ENCODE measurements at regions not wholly inside any gene's neighbourhood (a gene's known extent, or its start where the extent isn't known, plus 50 kb on each side); places are given as distances from the start of the nearest gene placed in this dataset.

DNA sequence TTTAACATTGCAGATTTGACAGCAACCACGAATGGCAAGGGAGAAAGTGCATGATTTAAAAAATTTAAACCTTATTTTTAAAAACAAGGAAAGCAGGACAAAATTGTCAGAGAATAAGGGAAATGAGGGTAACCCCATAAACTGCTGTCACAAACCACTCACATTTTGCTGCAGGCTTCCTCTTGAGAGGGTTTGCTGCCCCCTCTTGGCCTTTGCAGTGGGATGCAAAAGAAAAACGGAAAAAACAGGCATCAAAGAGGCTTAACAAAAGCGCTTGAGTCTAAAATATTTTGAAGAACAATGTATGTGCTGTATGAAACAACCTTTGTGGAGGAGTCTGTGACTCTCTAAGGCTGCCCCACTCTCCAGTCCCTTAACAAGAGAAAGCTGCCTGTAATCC, 91.6 kb downstream of the TMX3 start:
- H3K9me3 ChIP-seq (ENCODE audit: control insufficient read depth, insufficient read depth, low read length), result no peaks in the 10 kb centered on the region
- no peak overlapping the region for H3K9ac ChIP-seq (ENCODE audit: low read depth, low read length)
- H3K36me3 ChIP-seq (ENCODE audit: insufficient read depth, low read length), result no peaks in the 10 kb centered on the region

DNA sequence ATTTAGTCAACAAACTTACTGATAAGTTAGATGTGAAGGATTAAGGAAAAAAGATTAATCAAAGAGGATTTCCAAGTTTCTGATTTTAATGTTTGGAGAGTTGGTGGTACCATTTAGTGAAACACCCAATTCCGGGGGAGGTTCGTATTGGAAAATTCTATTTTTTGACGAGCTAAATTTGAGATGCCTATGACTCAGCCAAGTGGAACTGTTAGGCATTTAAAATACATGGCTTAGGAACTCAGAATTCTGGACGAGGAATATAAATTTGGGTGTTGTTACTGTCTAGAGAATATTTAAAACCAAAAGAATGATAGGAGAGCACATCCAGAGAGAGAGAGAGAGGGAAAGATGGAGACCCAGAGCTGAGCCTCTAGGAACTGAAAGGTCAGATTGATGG, 103.6 kb downstream of the TMX3 start:
- Histone ChIP-seq H3K9me3 (ENCODE audit: control insufficient read depth, insufficient read depth, low read length) (no peaks in the 10 kb centered on the region), H3K9ac (ENCODE audit: low read depth, low read length) (no peak overlapping the region), H3K36me3 (ENCODE audit: insufficient read depth, low read length) (no peaks in the 10 kb centered on the region), H3K4me1 (ENCODE audit: insufficient read depth, low read length) (no peaks in the 10 kb centered on the region)

More for the DNA sequence above, 91.6 kb downstream of the TMX3 start:
- no peaks in the 10 kb centered on the region for H3K4me1 ChIP-seq (ENCODE audit: insufficient read depth, low read length)

DNA sequence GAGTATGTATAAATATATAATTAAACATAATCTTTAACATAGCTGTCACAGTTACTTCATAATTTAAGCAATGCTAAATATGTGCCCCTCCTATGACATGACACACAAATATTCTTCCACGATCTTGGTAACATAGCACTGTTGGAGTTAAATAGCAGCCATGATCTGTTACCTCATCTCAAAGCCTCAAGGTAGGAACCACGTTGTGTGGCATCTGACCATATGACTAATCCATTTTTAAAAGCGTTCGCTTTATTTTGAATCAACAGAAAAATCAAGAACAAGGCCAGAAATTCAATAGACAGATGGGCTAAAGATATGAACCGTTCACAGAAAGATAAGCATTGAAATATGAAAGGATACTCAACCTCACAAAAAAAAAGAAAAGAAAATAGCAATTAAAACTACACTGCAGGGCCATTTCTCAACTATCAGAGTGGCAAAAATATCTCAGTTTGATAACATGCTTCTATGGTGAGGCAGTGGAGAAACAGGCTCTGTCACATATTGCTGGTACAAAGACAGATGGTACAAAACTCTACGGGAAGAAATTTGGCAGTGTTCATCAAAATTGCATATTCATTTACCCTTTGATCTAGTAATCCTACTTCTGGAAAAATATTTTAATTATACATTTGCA, 105.9 kb downstream of the TMX3 start:
- Histone ChIP-seq H3K9me3 (ENCODE audit: control insufficient read depth, insufficient read depth, low read length) (no peaks in the 10 kb centered on the region), H3K4me1 (ENCODE audit: insufficient read depth, low read length) (no peaks in the 10 kb centered on the region), H3K36me3 (ENCODE audit: insufficient read depth, low read length) (no peaks in the 10 kb centered on the region), H3K9ac (ENCODE audit: low read depth, low read length) (no peak overlapping the region)

DNA sequence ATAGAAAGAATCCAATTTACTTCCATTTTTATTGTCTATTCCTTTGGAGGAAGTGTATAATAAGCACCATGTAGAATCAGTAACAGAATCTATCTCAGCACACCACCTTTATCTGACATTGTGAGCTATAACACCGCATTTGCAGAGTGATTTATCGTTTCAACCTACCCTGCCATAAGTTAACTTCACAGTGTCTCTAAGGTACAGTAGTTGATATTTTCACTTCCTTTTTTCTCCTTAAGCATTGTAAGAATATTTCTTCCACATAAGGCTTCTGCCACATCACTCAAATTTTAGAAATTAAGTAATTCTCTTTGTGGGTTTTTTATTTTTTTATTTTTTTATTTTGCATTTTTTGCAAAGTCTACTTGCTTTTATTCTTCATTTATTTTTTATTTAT, 107.1 kb downstream of the TMX3 start:
- Histone ChIP-seq H3K9me3 (ENCODE audit: control insufficient read depth, insufficient read depth, low read length) (no peaks in the 10 kb centered on the region), H3K36me3 (ENCODE audit: insufficient read depth, low read length) (no peaks in the 10 kb centered on the region), H3K9ac (ENCODE audit: low read depth, low read length) (no peak overlapping the region), H3K4me1 (ENCODE audit: insufficient read depth, low read length) (no peaks in the 10 kb centered on the region)

DNA sequence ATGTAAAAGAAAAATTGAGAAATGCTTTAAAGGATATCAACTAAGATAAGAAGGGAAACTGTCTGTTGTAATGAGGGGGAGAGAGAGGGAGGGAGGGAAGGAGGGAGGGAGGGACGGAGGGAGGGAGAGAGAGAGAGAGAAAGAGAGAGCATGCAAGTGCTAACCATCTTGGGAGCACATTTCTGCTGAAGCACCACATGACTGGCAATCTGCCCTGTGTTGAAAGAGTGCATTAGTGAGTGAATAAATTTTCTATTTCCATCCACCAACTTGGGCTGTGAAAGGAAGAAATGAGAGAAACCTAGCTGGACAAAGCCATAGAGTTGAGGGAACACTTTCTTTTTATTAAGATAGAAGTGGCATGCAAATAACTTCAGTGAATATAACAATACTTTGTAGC, 110.7 kb downstream of the TMX3 start:
- no peaks in the 10 kb centered on the region for H3K9me3 ChIP-seq (ENCODE audit: control insufficient read depth, insufficient read depth, low read length)
- H3K9ac ChIP-seq (ENCODE audit: low read depth, low read length), result no peak overlapping the region
- no peaks in the 10 kb centered on the region for H3K4me1 ChIP-seq (ENCODE audit: insufficient read depth, low read length)
- H3K36me3 ChIP-seq (ENCODE audit: insufficient read depth, low read length), result no peaks in the 10 kb centered on the region

DNA sequence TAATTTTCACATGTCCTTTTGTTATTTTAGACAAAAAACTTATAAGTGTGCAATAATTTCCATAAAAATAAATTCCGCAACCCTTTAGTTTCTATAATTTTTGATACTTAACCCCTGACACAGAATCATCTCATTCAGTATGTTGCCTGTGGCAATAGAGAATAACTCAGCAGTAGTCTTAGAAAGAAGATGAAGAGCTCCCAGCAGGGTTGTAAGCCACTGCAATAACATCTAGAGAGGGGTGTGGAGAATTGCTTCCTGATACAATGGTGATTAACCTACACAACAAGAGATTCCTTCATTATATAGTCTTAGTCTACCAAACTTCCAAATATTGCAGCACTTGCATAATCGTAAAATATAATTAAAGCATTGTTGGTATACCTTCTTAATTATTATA, 118.9 kb downstream of the TMX3 start:
- Histone ChIP-seq H3K4me1 (ENCODE audit: insufficient read depth, low read length) (no peaks in the 10 kb centered on the region), H3K9ac (ENCODE audit: low read depth, low read length) (no peak overlapping the region), H3K36me3 (ENCODE audit: insufficient read depth, low read length) (no peaks in the 10 kb centered on the region), H3K9me3 (ENCODE audit: control insufficient read depth, insufficient read depth, low read length) (no peaks in the 10 kb centered on the region)

DNA sequence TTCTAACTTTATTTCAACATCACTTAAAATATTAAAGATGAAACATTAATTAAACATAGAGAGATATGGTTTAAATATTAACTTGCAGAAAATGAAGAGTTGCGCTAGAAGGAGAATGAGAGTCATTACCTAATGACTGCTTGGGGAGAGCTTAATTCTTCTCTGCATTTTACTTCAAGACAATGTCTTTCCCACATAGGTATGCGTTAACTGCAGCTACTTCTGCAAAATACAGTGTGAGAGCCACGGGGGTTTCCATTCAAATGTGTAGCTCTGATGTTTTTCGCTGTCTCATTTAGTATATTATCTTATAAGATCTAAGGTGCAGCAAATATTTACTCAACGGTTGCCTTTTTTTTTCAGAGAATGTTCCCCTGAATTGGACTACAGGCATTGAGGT, 126.7 kb downstream of the TMX3 start:
- Histone ChIP-seq H3K36me3 (ENCODE audit: insufficient read depth, low read length) (no peaks in the 10 kb centered on the region), H3K9ac (ENCODE audit: low read depth, low read length) (no peak overlapping the region), H3K4me1 (ENCODE audit: insufficient read depth, low read length) (no peaks in the 10 kb centered on the region), H3K9me3 (ENCODE audit: control insufficient read depth, insufficient read depth, low read length) (no peaks in the 10 kb centered on the region)

DNA sequence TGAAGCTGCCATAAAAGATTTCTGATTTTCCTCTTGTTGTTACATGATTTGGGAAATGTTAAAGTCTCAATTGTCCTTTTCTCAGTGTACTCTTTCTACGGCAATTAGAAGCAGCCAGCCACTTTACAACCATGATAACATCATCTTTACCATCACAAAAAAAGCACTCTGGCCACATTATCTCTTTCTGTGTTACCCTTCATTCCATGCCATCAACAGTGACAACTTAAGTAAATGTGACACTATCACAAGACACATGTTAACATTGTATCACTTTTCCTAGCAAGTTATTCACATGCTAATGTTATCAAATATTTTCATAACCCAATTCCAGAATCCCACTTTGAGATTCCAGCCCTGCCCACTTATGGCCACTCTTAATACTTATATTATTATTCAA, 131.2 kb downstream of the TMX3 start:
- Histone ChIP-seq H3K9ac (ENCODE audit: low read depth, low read length) (no peak overlapping the region), H3K9me3 (ENCODE audit: control insufficient read depth, insufficient read depth, low read length) (no peaks in the 10 kb centered on the region), H3K36me3 (ENCODE audit: insufficient read depth, low read length) (no peaks in the 10 kb centered on the region), H3K4me1 (ENCODE audit: insufficient read depth, low read length) (no peaks in the 10 kb centered on the region)

DNA sequence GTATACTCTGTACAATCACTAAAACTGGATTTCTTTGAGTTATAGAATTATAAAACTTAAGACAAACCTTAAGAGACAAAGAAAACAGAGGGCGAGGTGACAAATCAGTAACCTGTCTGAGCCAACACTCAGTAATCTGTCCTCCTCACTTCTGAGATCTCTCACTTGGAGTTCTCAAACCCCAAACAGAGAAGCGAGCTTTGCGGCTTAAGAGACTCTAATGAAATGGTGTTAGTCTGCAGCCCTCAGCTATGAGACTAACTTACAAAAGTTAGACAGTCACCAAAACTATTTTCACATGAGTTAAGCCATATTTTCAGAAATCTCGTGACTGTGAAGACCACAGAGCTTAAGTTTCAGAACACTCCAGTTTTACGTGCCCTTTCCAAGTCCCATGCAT, 140.6 kb downstream of the TMX3 start:
- Histone ChIP-seq H3K4me1 (ENCODE audit: insufficient read depth, low read length) (no peaks in the 10 kb centered on the region), H3K9me3 (ENCODE audit: control insufficient read depth, insufficient read depth, low read length) (no peaks in the 10 kb centered on the region; the same call in 1 of the 2 replicates), H3K36me3 (ENCODE audit: insufficient read depth, low read length) (no peaks in the 10 kb centered on the region), H3K9ac (ENCODE audit: low read depth, low read length) (no peak overlapping the region)

DNA sequence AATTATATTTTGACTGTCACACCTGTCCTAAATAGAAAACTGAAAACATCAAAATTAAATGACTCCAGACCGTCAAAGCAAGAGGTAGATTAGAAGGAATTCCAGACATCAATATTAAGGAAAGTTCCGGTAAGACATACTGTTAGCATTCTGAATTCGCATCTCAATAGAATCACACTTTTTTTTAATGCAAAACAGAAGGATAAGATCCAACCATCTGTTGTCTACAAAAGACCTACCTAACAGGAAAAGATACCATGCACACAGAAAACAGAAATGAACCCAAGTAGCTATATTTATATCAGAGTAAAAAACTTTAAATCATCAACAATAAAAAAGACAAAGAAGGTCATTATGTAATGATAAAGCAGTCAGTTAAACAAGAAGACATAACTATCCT, 145.0 kb downstream of the TMX3 start:
- no peaks in the 10 kb centered on the region; the same call in 1 of the 2 replicates for H3K9me3 ChIP-seq (ENCODE audit: control insufficient read depth, insufficient read depth, low read length)
- no peaks in the 10 kb centered on the region for H3K36me3 ChIP-seq (ENCODE audit: insufficient read depth, low read length)
- no peak overlapping the region for H3K9ac ChIP-seq (ENCODE audit: low read depth, low read length)
- no peaks in the 10 kb centered on the region for H3K4me1 ChIP-seq (ENCODE audit: insufficient read depth, low read length)

DNA sequence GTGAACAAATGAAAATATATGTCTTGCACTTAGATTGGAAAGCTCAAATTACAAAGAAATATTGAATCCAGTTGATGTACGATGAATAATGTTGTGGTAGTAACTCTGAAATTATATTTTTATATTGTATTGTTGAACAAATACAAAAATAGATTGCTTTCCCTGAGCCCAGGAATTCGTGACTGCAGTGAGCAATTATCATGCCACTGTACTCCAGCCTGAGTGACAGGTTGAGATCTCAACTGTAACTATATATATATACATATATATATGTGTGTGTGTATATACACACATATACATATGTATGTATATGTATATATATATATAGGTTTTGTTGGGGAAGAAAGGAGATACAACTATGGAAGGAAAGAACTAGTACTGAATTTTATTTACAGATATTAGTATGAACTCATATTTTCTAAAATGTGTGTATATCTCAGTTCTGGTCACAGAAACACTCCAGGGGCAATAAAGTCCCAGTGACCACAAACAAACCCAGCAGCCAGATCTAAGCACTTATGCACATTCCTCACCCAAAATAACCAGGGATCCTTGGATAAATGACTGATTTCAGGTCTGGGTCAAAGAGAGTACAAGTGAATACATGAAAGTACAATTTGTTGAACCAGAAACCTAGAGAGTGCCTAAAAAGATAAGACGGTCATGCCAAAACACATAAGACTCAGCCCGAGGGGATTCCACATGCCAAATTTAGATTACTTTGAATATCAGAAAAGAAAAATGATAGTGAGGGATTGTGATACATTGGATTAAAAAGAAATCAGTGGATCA, 146.3 kb downstream of the TMX3 start:
- Histone ChIP-seq H3K9me3 (ENCODE audit: control insufficient read depth, insufficient read depth, low read length) (no peaks in the 10 kb centered on the region; the same call in 1 of the 2 replicates), H3K36me3 (ENCODE audit: insufficient read depth, low read length) (no peaks in the 10 kb centered on the region), H3K4me1 (ENCODE audit: insufficient read depth, low read length) (0 out of 2 replicates have a peak, but pooled peaks cover 4% of the 10 kb centered on the region), H3K9ac (ENCODE audit: low read depth, low read length) (no peak overlapping the region)

DNA sequence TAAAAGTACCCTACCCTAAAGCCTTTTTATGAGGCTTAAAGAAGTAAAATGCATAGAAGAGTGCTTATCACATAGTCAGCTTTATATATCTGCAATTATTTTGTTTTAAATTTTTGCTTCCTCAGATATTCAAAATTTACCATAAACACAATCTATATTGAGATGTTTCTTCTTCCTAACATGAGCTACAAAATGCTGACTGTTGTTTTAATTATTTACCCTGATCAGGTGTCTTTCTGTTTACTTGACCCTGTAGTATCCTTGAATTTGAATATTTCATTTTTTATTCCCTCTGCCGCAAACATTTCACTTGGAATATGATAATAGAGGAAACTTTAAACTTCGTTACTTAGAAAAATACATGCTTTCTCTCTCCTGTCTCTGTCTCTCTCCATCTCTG, 147.9 kb downstream of the TMX3 start:
- Histone ChIP-seq H3K9me3 (ENCODE audit: control insufficient read depth, insufficient read depth, low read length) (no peaks in the 10 kb centered on the region; the same call in 1 of the 2 replicates), H3K9ac (ENCODE audit: low read depth, low read length) (no peak overlapping the region), H3K36me3 (ENCODE audit: insufficient read depth, low read length) (no peaks in the 10 kb centered on the region), H3K4me1 (ENCODE audit: insufficient read depth, low read length) (peaks cover 10% of the 10 kb centered on the region; the same call in 1 of the 2 replicates)

DNA sequence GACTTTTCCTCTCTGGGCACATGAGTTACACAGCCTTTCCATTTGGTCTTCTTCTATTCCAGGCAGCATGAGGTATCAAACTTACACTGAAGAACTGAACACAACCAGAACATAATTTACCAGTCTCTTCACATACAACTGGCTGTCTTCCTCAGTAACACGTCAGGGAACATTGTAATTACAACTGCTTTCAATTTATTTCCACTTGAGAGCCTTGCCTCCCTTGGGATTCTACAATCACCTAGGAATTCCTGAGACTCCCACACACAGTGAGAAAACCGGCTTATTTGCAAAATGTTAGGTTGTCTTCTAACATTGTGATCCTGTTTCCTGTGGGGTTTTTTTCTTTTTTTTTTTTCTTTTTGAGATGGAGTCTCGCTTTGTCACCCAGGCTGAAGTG, 149.9 kb downstream of the TMX3 start:
- peaks cover 10% of the 10 kb centered on the region; the same call in 1 of the 2 replicates for H3K4me1 ChIP-seq (ENCODE audit: insufficient read depth, low read length)
- no peaks in the 10 kb centered on the region for H3K9me3 ChIP-seq (ENCODE audit: control insufficient read depth, insufficient read depth, low read length)
- H3K36me3 ChIP-seq (ENCODE audit: insufficient read depth, low read length), result no peaks in the 10 kb centered on the region
- H3K9ac ChIP-seq (ENCODE audit: low read depth, low read length), result no peak overlapping the region

DNA sequence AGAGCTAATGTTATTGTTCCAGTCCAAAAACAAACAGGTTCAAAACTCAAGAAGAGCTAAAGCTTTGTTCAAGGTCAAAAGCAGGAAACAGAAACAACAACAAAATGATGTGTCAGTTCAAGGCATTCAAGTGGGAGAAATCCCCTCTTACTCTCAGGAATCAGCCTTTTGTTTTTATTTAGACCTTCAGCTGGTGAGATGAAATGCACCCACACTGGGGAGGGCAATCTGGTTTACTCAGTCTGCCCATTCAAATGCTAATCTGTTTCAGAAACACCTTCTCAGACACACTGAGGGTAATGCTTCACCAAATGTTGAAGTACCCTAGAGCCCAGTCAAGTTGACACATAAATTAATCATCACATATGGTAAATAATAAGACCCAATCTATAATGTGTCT, 150.6 kb downstream of the TMX3 start:
- H3K36me3 ChIP-seq (ENCODE audit: insufficient read depth, low read length), result no peaks in the 10 kb centered on the region
- H3K9me3 ChIP-seq (ENCODE audit: control insufficient read depth, insufficient read depth, low read length), result no peaks in the 10 kb centered on the region
- peaks cover 10% of the 10 kb centered on the region; the same call in 1 of the 2 replicates for H3K4me1 ChIP-seq (ENCODE audit: insufficient read depth, low read length)
- H3K9ac ChIP-seq (ENCODE audit: low read depth, low read length), result no peak overlapping the region

DNA sequence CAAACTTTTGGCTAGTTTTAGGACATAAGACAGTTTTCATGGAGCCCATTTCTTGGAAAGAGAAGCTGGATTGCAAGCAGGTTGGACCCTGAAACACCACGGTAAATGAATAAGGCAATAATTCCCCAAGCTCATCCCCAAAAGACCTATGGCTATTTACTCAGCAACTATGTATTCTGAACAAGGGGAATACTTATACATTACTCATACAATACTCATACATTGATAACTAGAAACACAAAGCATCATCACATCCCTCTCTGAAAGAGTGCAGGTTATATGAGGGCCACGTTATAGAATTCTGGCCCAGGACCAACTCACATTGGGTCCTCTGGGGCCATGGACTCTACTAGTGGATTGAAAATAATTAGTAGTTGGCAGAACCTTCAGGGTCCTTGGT, 154.8 kb downstream of the TMX3 start:
- H3K9ac ChIP-seq (ENCODE audit: low read depth, low read length), result no peak overlapping the region
- no peaks in the 10 kb centered on the region for H3K9me3 ChIP-seq (ENCODE audit: control insufficient read depth, insufficient read depth, low read length)
- H3K36me3 ChIP-seq (ENCODE audit: insufficient read depth, low read length), result no peaks in the 10 kb centered on the region
- peaks cover 10% of the 10 kb centered on the region; the same call in 1 of the 2 replicates for H3K4me1 ChIP-seq (ENCODE audit: insufficient read depth, low read length)
